HepG2 (cell line): ENCODE measurements at regions not wholly inside any gene's neighbourhood (a gene's known extent, or its start where the extent isn't known, plus 50 kb on each side); places are given as distances from the start of the nearest gene placed in this dataset.

ENCODE experiments used
- ATAC-seq: fragments of 200-7000 bp; cut with Tn5 transposase; 3 replicates; pipeline ENCODE4 v1.9.1; 2020; ENCODE audit warnings: mild to moderate bottlenecking, moderate library complexity
- BruUV-seq: library from RNA; stranded (reverse); fragments of 400-500 nt; replicated peaks from 2 replicates; lab custom pipeline; 2021; lab: Mats Ljungman, UMichigan
- CTCF ChIA-PET: fragments of 300-600 bp; formaldehyde crosslinking; extraction: SDS; loops from one replicate; lab custom pipeline; 2021; ENCODE audit warnings: low total read pairs, inconsistent platforms, low intra/inter-chr PET ratio; lab: Yijun Ruan, JAX
- POLR2A ChIA-PET: fragments of 350-600 bp; sonication (Branson Sonifier 250); formaldehyde crosslinking; loops from one replicate; lab custom pipeline; 2020; ENCODE audit warnings: antibody characterized with exemption, inconsistent platforms; lab: Yijun Ruan, JAX
- DNase-seq: peaks from one replicate; pipeline ENCODE4 v3.0.0-alpha.2; 2015; ENCODE audit warnings: low spot score
- FAIRE-seq: peaks from 3 replicates; lab custom pipeline; 2011; peaks lifted over from hg19 to GRCh38; lab: Jason Lieb, UNC
- H2AFZ ChIP-seq: one replicate; pipeline ENCODE4 v1.6.1; 2011; ENCODE audit warnings: low read length, inconsistent platforms
- H3K27ac ChIP-seq: fragments of 300-600 bp; 3 replicates; pipeline ENCODE4 v1.8.0; 2011; ENCODE audit warnings: mixed run types, mild to moderate bottlenecking, mixed read lengths, low read length, inconsistent platforms; ENCODE audit not compliant: insufficient read depth; ENCODE audit errors: extremely low read length
- H3K27me3 ChIP-seq, 2 experiments: fragments of 200-600 bp in 1 of 2; 2 replicates in 1 of 2; 3 replicates in 1 of 2; pipeline versions ENCODE4 v1.6.0 to v1.8.0; 2011; ENCODE audit warnings: low read length in 2 of 2, mild to moderate bottlenecking in 2 of 2, moderate library complexity in 2 of 2, inconsistent platforms in 1 of 2; ENCODE audit not compliant: insufficient read depth in 2 of 2, control insufficient read depth in 1 of 2
- H3K36me3 ChIP-seq, 2 experiments: fragments of 200-600 bp in 1 of 2; replicated peaks in 1 of 2; 2 replicates in 1 of 2; 3 replicates in 1 of 2; pipeline versions ENCODE4 v1.5.1 to v1.8.0; 2011; ENCODE audit warnings: low read length in 2 of 2, inconsistent platforms in 1 of 2; ENCODE audit not compliant: insufficient read depth in 2 of 2, control insufficient read depth in 1 of 2
- H3K4me1 ChIP-seq: 2 replicates; pipeline ENCODE4 v1.5.1; 2012; ENCODE audit warnings: low read length, inconsistent platforms; ENCODE audit not compliant: insufficient read depth
- H3K4me2 ChIP-seq: 2 replicates; pipeline ENCODE4 v1.6.0; 2011; ENCODE audit warnings: low read depth, low read length, inconsistent platforms
- H3K4me3 ChIP-seq, 3 experiments: fragments of 200-600 bp in 1 of 3; sonication (generic), shearing (Covaris generic) in 1 of 3; replicated peaks in 1 of 3; 2 replicates each; pipeline ENCODE4 v1.5.1; 2011 to 2016; ENCODE audit warnings: low read length in 3 of 3, inconsistent platforms in 2 of 3, low read depth in 2 of 3, mild to moderate bottlenecking in 2 of 3, control low read depth in 1 of 3, mixed read lengths in 1 of 3; ENCODE audit not compliant: insufficient read depth in 1 of 3
- H3K79me2 ChIP-seq: one replicate; pipeline ENCODE4 v1.6.1; 2011; ENCODE audit warnings: low read length, inconsistent platforms; ENCODE audit not compliant: insufficient read depth
- H3K9ac ChIP-seq: 2 replicates; pipeline ENCODE4 v1.6.0; 2011; ENCODE audit warnings: mild to moderate bottlenecking, low read depth, low read length, inconsistent platforms; ENCODE audit not compliant: insufficient read depth
- H3K9me3 ChIP-seq: 2 replicates; pipeline ENCODE4 v1.5.1; 2012; ENCODE audit warnings: mild to moderate bottlenecking, low read length
- H4K20me1 ChIP-seq: 2 replicates; pipeline ENCODE4 v1.6.0; 2011; ENCODE audit warnings: inconsistent platforms, mild to moderate bottlenecking, low read length, moderate library complexity; ENCODE audit not compliant: insufficient read depth
- BCL3 ChIP-seq: sonication (generic); formaldehyde crosslinking; IDR thresholded peaks from 2 replicates; pipeline ENCODE4 v1.5.1; 2020; ENCODE audit warnings: mild to moderate bottlenecking, missing genetic modification reagents, moderate library complexity
- CBX2 ChIP-seq, 2 experiments: fragments of 200-600 bp in 1 of 2; sonication (generic); formaldehyde crosslinking in 1 of 2; IDR thresholded peaks; 2 replicates each; pipeline versions ENCODE4 v1.7.0 to v1.8.1; 2018 to 2022; ENCODE audit warnings: low read depth in 2 of 2, low read length in 1 of 2, mild to moderate bottlenecking in 1 of 2, missing genetic modification reagents in 1 of 2
- CREM ChIP-seq, 2 experiments: sonication (generic) in 1 of 2; formaldehyde crosslinking in 1 of 2; IDR thresholded peaks; 2 replicates each; pipeline versions ENCODE4 v1.4.0 to v1.6.1; 2016 to 2020; ENCODE audit warnings: antibody characterized with exemption in 1 of 2, mild to moderate bottlenecking in 1 of 2, missing genetic modification reagents in 1 of 2
- FOXM1 ChIP-seq: sonication (generic); formaldehyde crosslinking; IDR thresholded peaks from 2 replicates; pipeline ENCODE4 v1.5.0; 2020; ENCODE audit warnings: missing genetic modification reagents
- HDAC6 ChIP-seq: fragments of 200-600 bp; sonication (generic); IDR thresholded peaks from 2 replicates; pipeline ENCODE4 v1.7.0; 2017; ENCODE audit warnings: mild to moderate bottlenecking, antibody characterized with exemption, low read length, low read depth
- KMT2B ChIP-seq: IDR thresholded peaks from 2 replicates; pipeline ENCODE4 v1.6.1; 2016; ENCODE audit warnings: missing genetic modification reagents, missing compliant biosample characterization
- MED8 ChIP-seq: sonication (generic); formaldehyde crosslinking; IDR thresholded peaks from 2 replicates; pipeline ENCODE4 v1.8.1; 2023; ENCODE audit warnings: mild to moderate bottlenecking, missing genetic modification reagents; ENCODE audit not compliant: insufficient replicate concordance
- PPARG ChIP-seq: conservative IDR thresholded peaks from 2 replicates; pipeline ENCODE4 v1.6.1; 2016; ENCODE audit warnings: missing biosample characterization, missing genetic modification reagents
- PRDM4 ChIP-seq: sonication (generic); formaldehyde crosslinking; IDR thresholded peaks from 2 replicates; pipeline ENCODE4 v1.9.0; 2021; ENCODE audit warnings: missing genetic modification reagents, borderline replicate concordance
- PRPF4 ChIP-seq: fragments of 200-400 bp; formaldehyde crosslinking; IDR thresholded peaks from 2 replicates; pipeline ENCODE4 v1.6.1; 2016; ENCODE audit warnings: low read length, low read depth; ENCODE audit not compliant: poor library complexity, severe bottlenecking
- SMC3 ChIP-seq: IDR thresholded peaks from 2 replicates; pipeline ENCODE4 v1.6.1; 2011; ENCODE audit warnings: low read length, improper control_type of control experiment
- TCF12 ChIP-seq, 2 experiments: fragments of 450-650 bp in 1 of 2; sonication (generic) in 1 of 2; formaldehyde crosslinking in 1 of 2; IDR thresholded peaks; 2 replicates each; pipeline versions ENCODE4 v1.6.1 to v1.8.0; 2017 to 2022; ENCODE audit warnings: antibody characterized with exemption in 1 of 2, mild to moderate bottlenecking in 1 of 2, missing genetic modification reagents in 1 of 2, moderate library complexity in 1 of 2
- TRIM22 ChIP-seq: fragments of 450-650 bp; IDR thresholded peaks from 2 replicates; pipeline ENCODE4 v1.6.1; 2017
- ZNF678 ChIP-seq: sonication (generic); formaldehyde crosslinking; IDR thresholded peaks from 2 replicates; pipeline ENCODE4 v1.4.0; 2020; ENCODE audit warnings: mild to moderate bottlenecking, missing genetic modification reagents
- ZSCAN31 ChIP-seq: sonication (generic); formaldehyde crosslinking; IDR thresholded peaks from 2 replicates; pipeline ENCODE4 v1.5.0; 2020; ENCODE audit warnings: low read depth, mild to moderate bottlenecking, missing genetic modification reagents
- WGBS: methylation state at CpG from one replicate; pipeline ENCODE4 v1.1.6; 2017; ENCODE audit warnings: low lambda C conversion rate; 5-methylcytosine and 5-hydroxymethylcytosine counted together
- in situ Hi-C: cut with HindIII; loops from 2 replicates; pipeline ENCODE4 v1.10.0; 2017; ENCODE audit warnings: low pct_unique_long_range_greater_than_20kb; ENCODE audit not compliant: extremely low pct_ligation_motif_present
- intact Hi-C: fragments of 100-400 bp; cut with micrococcal nuclease; formaldehyde crosslinking; loops from one replicate; pipeline ENCODE4 v1.10.0; 2022; ENCODE audit not compliant: unreplicated experiment

GRCh38 chr12:111069886-111070285 lies 149.5 kb upstream of the MYL2 start:
- H3K9me3 ChIP-seq: no peaks in the 10 kb centered on the region
- no peak overlapping the region for H3K4me3 ChIP-seq
- DNase-seq (no peak), FAIRE-seq (no peak), ATAC-seq (no peak)
- H4K20me1 ChIP-seq: no peaks in the 10 kb centered on the region
- in situ Hi-C loops: no loop called here
- H3K27ac ChIP-seq: no peak overlapping the region
- H3K4me1 ChIP-seq: no peaks in the 10 kb centered on the region
- no peaks in the 10 kb centered on the region for H3K36me3 ChIP-seq
- H2AFZ ChIP-seq: no peak overlapping the region
- no peak for TF ChIP-seq MED8
- no peak for TF ChIP-seq ZSCAN31
- TF ChIP-seq SMC3: no peak
- no peak for TF ChIP-seq BCL3 (CRISPR knock-in tag)
- TF ChIP-seq HDAC6: no peak
- no peak for TF ChIP-seq TCF12 (IDR thresholded peaks at IDR 0.05)
- no peak for TF ChIP-seq TCF12 (CRISPR knock-in tag; IDR thresholded peaks at IDR 0.05)
- H3K4me2 ChIP-seq: no peak overlapping the region
- no peak overlapping the region for H3K9ac ChIP-seq
- H3K79me2 ChIP-seq: no peaks in the 10 kb centered on the region
- intact Hi-C loops: no loop called here
- ChIA-PET CTCF (no interaction called here), POLR2A (no interaction called here)
- BruUV-seq: no TSS peak
- no CpG with 5 or more reads among the region's 4 CpGs for WGBS
- no peaks in the 10 kb centered on the region; a peak in 1 of 5 replicates for H3K27me3 ChIP-seq

GRCh38 chr12:111068290-111068689 lies 147.9 kb upstream of the MYL2 start:
- Histone ChIP-seq H3K9me3 (no peaks in the 10 kb centered on the region), H2AFZ (no peak overlapping the region), H3K79me2 (no peaks in the 10 kb centered on the region), H3K27ac (no peak overlapping the region), H3K9ac (no peak overlapping the region), H3K4me3 (no peak overlapping the region), H3K36me3 (no peaks in the 10 kb centered on the region), H3K4me2 (no peak overlapping the region), H3K27me3 (no peaks in the 10 kb centered on the region; a peak in 1 of 5 replicates), H4K20me1 (no peaks in the 10 kb centered on the region), H3K4me1 (no peaks in the 10 kb centered on the region)
- BruUV-seq: no TSS peak
- FAIRE-seq (no peak), DNase-seq (no peak), ATAC-seq (no peak)
- WGBS: 56% methylated on average over 15 of the region's 15 CpGs
- in situ Hi-C loops: no loop called here
- intact Hi-C loops: no loop called here
- ChIA-PET POLR2A (no interaction called here), CTCF (no interaction called here)
- TF ChIP-seq PRPF4: no peak
- no peak for TF ChIP-seq CREM (IDR thresholded peaks at IDR 0.05)
- no peak for TF ChIP-seq CREM (CRISPR knock-in tag; IDR thresholded peaks at IDR 0.05)
- no peak for TF ChIP-seq PPARG (CRISPR knock-in tag)
- TF ChIP-seq PRDM4 (CRISPR knock-in tag): no peak
- TF ChIP-seq KMT2B: no peak
- no peak for TF ChIP-seq CBX2 (IDR thresholded peaks at IDR 0.05; ENCODE audit: low read depth, low read length)
- no peak for TF ChIP-seq CBX2 (CRISPR knock-in tag; IDR thresholded peaks at IDR 0.05; ENCODE audit: low read depth)
- TF ChIP-seq ZNF678: no peak
- TF ChIP-seq TRIM22: no peak
- TF ChIP-seq FOXM1 (CRISPR knock-in tag): no peak
